GM12865 (cell line): ENCODE measurements at regions not wholly inside any gene's neighbourhood (a gene's known extent, or its start where the extent isn't known, plus 50 kb on each side); places are given as distances from the start of the nearest gene placed in this dataset.

Source experiments
- DNase-seq: peaks from one replicate; pipeline ENCODE4 v3.0.0; 2010; ENCODE audit warnings: low read depth
- H3K4me3 ChIP-seq: 2 replicates; pipeline ENCODE4 v1.5.1; 2011; ENCODE audit warnings: mild to moderate bottlenecking, low read depth, low read length, control low read depth
- TF ChIP-seq, protein P1 (sequence below): IDR thresholded peaks from 2 replicates; pipeline ENCODE4 v1.5.1; 2011; ENCODE audit warnings: low read length, control low read depth, low read depth, inconsistent platforms; ENCODE audit not compliant: insufficient read depth; ENCODE audit errors: missing control alignments

DNA sequence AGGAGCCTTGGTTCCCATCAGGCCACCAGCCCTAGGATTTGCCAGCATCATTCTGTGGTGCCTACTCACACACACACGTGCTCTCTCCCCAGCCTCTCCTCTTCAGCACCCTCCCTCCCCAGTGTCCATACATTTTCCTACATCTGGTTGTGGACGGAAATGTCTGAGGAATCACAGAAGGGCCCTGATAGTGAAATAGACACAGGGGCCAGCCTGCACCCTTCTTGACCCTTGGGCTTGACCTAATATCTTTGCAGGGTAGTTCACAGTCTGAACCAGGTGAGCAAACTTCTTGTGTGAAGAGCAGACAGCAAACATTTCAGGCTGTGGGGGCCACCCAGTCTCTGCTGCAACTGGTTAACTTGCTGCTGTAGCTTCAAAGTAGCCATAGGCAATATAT lies 108.5 kb upstream of the NXT1 start:
- TF ChIP-seq, protein P1, sequence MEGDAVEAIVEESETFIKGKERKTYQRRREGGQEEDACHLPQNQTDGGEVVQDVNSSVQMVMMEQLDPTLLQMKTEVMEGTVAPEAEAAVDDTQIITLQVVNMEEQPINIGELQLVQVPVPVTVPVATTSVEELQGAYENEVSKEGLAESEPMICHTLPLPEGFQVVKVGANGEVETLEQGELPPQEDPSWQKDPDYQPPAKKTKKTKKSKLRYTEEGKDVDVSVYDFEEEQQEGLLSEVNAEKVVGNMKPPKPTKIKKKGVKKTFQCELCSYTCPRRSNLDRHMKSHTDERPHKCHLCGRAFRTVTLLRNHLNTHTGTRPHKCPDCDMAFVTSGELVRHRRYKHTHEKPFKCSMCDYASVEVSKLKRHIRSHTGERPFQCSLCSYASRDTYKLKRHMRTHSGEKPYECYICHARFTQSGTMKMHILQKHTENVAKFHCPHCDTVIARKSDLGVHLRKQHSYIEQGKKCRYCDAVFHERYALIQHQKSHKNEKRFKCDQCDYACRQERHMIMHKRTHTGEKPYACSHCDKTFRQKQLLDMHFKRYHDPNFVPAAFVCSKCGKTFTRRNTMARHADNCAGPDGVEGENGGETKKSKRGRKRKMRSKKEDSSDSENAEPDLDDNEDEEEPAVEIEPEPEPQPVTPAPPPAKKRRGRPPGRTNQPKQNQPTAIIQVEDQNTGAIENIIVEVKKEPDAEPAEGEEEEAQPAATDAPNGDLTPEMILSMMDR, result no peak
- no peak for DNase-seq
- H3K4me3 ChIP-seq, result no peak overlapping the region

DNA sequence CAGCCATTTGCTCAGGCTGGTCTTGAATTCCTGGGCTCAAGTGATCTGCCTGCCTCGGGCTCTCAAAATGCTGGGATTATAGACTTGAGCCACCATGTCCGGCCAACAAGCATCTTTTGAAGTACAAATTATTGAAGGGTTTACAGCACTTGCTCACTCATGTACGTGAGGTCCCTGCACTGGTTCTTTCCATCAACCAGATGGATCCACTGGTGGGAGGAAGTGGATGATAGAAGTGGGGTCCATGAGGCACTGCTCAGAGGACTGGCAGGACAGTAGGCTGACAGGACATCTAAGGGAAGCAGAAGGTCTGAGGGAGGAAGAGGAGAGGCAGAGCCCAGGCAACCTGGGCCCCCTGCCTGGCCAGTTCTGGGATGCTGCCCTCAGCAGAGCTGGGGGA lies 109.2 kb upstream of the NXT1 start:
- DNase-seq, result no peak
- no peak overlapping the region for H3K4me3 ChIP-seq
- TF ChIP-seq, protein P1, result no peak

DNA sequence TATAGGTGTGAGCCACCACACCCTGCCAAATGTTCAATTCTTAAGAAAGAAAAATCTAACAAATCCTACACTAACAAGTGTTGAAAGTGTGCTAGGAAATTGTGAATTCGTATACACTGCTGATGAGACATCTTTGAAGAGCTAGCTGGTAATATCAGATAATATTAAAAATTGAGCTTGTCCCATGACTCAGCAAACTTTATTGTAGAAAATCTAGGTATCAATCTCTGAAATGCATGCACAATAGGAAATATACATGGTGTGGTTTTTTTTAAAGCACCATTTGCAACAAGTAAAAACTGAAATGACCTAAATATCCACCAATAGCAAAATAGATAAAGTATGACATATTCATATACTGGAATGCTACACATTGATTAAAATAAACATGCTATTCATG lies 110.1 kb upstream of the NXT1 start:
- DNase-seq, result no peak
- TF ChIP-seq, protein P1, result no peak
- H3K4me3 ChIP-seq, result no peak overlapping the region

DNA sequence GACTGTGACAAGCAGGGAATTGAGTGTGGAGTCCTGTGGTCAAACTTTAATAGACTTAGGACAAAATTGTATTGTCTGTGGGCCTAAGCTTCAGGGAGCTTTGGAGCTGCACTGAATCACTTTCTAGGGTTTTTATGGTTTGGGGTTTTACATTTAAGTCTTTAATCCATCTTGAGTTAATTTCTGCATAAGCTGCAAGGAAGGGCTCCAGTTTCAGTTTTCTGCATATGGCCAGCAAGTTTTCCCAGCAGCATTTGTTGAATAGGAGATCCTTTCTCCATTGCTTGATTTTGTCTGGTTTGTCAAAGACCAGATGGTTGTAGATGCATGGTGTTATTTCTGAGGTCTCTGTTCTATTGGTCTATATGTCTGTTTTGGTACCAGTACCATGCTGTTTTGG lies 113.4 kb upstream of the NXT1 start:
- no peak for DNase-seq
- TF ChIP-seq, protein P1, result no peak
- no peak overlapping the region for H3K4me3 ChIP-seq

DNA sequence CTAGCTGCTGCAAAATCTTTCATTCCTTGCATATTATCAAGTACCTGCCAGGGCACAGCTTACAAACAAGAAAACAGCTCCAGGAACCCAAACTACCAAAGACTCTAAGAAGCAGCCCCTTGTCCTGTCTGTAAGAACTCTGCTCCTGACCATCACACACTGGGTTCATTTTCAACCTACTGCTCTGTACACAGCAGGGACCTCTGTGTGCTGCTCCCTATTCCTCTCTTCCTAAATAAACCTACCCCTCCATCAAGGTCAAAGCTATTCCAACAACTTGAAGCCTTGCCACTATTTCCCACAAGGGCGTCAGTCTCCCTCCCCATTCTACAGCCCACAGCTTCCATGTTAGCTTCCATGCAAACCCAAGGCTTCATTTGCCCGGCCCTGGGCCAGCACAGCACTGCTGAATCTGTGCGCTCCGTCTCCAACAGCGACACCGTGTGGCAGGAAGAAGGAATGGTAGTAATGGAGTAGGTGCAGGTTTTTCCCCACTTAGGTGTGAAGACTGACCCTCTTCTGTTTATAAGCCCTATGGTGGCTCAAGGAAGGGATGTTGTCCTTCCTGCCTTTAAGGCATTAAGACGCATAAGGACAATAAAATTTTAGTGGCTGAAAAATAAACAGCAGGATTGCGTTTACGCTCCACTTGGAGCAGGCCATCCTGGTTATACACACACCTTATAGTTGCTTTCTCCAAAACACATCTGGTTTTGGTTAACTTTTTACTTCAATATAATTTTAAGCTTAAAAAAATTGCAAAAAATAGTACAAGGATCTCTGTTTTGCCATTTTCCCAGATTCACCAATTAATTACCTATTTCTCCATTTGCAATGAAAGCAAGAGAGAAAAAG lies 115.2 kb upstream of the NXT1 start:
- TF ChIP-seq, protein P1, result peak; percentile 76
- no peak overlapping the region for H3K4me3 ChIP-seq
- DNase-seq, result peak; percentile 65

DNA sequence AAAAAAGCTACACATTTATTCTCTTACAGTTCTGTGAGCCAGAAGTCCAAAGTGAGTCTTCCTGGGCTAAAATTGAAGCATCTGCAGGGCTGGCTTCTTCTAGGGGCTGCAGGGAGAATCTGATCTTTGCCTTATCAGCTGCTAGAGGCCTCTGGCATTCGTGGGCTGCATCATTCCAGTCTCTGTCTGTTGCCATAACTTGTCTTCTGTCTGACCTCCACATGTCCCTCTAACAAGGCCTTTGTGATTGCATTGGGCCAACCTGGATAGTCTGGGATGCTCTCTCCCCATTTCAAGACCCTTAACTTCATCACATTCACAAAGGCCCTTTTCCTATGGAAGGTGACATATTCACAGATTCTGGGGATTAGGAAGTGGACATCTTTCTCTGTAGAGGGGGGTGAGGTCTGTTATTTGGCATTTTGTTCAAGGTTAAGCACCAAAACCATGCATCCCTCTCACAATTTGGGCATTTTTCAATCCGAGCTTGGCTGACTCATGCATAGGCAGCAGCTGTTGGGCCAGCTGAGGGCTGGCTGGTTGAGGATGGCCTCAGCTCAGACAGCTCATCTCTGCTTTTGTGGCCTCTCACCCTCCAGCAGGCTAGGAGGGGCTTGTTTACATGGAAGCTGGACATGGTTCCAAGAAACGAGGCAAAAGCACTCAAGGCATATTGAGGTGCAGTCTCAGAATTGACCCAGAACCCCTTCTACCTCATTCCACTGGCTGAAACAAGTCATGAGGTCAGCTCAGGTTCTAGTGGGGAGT lies 116.1 kb upstream of the NXT1 start:
- TF ChIP-seq, protein P1, result no peak
- DNase-seq, result no peak
- H3K4me3 ChIP-seq, result no peak overlapping the region
